ENCODE measurements at regions not wholly inside any gene's neighbourhood (a gene's known extent, or its start where the extent isn't known, plus 50 kb on each side); places are given as distances from the start of the nearest gene placed in this dataset.

DNA sequence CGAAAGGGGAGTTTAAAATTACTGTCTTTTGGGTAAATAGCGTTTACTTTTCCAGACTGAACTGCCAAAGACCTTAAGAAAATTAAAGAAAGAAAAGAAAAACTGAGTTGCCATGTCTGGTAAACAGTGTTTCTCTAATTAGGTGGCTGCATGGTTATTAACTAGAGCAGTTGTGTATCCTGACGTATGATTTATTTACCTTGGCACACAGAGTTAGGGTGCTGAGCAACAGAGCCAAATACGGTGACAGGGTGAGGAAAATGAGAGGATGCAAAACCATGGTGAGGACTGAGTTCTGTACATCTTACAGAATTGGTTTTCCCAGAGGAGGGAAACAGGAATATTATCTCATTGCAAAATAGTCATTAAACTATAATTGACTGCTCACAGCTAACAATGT, 546.4 kb upstream of the FZD8 start:
- Histone ChIP-seq H3K27me3 (no peaks in the 10 kb centered on the region), H3K36me3 (no peaks in the 10 kb centered on the region), H3K27ac (no peak overlapping the region), H3K9ac (ENCODE audit: low read depth in 2 of 2, low read length in 2 of 2) (no peak overlapping the region), H3K9me3 (no peaks in the 10 kb centered on the region), H3K4me1 (no peaks in the 10 kb centered on the region), H3K4me3 (no peak overlapping the region)
- TF ChIP-seq, protein P1, sequence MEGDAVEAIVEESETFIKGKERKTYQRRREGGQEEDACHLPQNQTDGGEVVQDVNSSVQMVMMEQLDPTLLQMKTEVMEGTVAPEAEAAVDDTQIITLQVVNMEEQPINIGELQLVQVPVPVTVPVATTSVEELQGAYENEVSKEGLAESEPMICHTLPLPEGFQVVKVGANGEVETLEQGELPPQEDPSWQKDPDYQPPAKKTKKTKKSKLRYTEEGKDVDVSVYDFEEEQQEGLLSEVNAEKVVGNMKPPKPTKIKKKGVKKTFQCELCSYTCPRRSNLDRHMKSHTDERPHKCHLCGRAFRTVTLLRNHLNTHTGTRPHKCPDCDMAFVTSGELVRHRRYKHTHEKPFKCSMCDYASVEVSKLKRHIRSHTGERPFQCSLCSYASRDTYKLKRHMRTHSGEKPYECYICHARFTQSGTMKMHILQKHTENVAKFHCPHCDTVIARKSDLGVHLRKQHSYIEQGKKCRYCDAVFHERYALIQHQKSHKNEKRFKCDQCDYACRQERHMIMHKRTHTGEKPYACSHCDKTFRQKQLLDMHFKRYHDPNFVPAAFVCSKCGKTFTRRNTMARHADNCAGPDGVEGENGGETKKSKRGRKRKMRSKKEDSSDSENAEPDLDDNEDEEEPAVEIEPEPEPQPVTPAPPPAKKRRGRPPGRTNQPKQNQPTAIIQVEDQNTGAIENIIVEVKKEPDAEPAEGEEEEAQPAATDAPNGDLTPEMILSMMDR (IDR thresholded peaks at IDR 0.05) = no peak
- no peak for DNase-seq
- intact Hi-C loops (cut with DNase I) = no loop called here

DNA sequence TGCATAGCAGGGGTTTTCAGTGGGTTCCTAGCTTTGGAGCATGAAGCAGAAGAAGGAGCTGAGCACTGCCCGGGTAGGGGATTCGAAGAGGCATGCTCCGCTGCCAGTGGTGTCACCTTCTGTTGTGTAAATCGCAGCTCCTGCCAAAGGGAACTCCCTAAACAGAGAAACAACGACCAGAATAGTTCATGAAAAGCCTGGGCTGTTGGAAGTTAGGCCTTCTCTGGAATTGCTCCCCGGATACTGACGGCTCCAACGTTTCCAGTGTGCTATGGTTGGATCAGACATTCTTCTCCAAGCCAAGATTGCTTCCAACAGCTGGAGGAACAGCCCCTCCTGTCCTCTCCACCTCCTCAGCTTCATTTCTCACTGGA, 546.0 kb upstream of the FZD8 start:
- H3K9ac ChIP-seq (ENCODE audit: low read depth in 2 of 2, low read length in 2 of 2) = no peak overlapping the region
- no peaks in the 10 kb centered on the region for H3K4me1 ChIP-seq
- TF ChIP-seq, protein P1 (IDR thresholded peaks at IDR 0.05) = no peak
- no peaks in the 10 kb centered on the region for H3K36me3 ChIP-seq
- no peaks in the 10 kb centered on the region for H3K27me3 ChIP-seq
- no peak overlapping the region for H3K4me3 ChIP-seq
- intact Hi-C loops (cut with DNase I) = no loop called here
- no peak for DNase-seq
- no peak overlapping the region for H3K27ac ChIP-seq
- no peaks in the 10 kb centered on the region for H3K9me3 ChIP-seq

DNA sequence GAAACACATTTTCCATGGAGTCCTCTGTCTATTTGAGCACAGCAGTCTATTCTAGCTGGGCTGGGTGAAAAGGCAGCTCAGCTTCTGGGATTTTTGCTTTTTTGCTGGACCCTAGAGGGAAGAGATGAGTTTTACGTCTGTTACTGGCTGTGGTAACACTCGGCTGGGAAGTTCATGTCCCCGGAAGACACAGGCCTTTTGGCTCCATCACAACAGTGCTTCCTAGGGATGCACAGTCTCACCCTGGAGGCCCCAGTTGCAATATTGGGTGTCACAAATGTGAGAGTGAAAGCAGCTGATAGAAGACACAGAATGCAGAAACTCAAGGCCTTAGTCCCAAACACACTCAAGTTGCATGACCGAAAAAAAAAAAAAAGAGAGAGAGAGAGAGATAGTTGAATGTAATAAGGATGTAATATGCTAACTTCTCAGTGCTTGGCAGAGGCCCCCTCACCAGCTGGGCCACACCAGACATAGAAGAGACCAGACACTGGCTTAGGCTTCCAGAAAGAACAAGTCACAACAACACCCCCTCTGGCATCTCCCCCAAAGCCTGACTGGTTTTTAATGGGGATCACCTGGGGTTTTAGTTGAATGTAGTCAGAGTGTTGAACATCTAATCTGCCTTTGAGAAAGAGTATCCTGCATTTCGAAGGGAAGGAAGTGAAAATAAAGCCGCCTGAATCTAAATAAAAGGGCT, 545.4 kb upstream of the FZD8 start:
- no peak for DNase-seq
- intact Hi-C loops (cut with DNase I) = no loop called here
- Histone ChIP-seq H3K4me1 (no peaks in the 10 kb centered on the region), H3K27ac (no peak overlapping the region), H3K36me3 (no peaks in the 10 kb centered on the region), H3K4me3 (no peak overlapping the region), H3K9me3 (no peaks in the 10 kb centered on the region), H3K9ac (ENCODE audit: low read depth in 2 of 2, low read length in 2 of 2) (no peak overlapping the region), H3K27me3 (no peaks in the 10 kb centered on the region)
- TF ChIP-seq, protein P1 (IDR thresholded peaks at IDR 0.05) = no peak

DNA sequence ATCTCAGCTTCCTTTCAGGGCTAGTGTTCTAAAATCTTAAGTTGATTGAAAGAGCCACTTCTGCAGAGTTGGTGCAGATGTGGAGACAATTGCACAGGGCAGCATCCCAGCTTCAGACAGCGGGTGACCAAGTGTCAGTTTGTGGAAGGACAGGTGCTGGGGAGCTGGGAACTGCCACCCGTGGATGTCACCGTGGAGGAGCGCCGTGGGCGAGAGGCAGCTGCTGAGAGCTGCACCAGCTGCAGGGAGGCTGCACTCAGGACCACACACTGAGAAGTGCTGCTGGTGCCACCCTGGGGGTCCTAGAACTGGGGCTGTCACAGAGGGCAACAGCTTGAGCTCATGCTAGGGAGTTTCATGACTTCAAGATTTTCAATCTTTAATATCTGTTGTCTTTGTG, 543.0 kb upstream of the FZD8 start:
- TF ChIP-seq, protein P1 (IDR thresholded peaks at IDR 0.05) = no peak
- H3K9ac ChIP-seq (ENCODE audit: low read depth in 2 of 2, low read length in 2 of 2) = no peak overlapping the region
- no peaks in the 10 kb centered on the region for H3K36me3 ChIP-seq
- no peak for DNase-seq
- H3K27ac ChIP-seq = no peak overlapping the region
- no peaks in the 10 kb centered on the region for H3K9me3 ChIP-seq
- intact Hi-C loops (cut with DNase I) = no loop called here
- H3K4me1 ChIP-seq = no peaks in the 10 kb centered on the region
- H3K27me3 ChIP-seq = no peaks in the 10 kb centered on the region
- H3K4me3 ChIP-seq = no peak overlapping the region

DNA sequence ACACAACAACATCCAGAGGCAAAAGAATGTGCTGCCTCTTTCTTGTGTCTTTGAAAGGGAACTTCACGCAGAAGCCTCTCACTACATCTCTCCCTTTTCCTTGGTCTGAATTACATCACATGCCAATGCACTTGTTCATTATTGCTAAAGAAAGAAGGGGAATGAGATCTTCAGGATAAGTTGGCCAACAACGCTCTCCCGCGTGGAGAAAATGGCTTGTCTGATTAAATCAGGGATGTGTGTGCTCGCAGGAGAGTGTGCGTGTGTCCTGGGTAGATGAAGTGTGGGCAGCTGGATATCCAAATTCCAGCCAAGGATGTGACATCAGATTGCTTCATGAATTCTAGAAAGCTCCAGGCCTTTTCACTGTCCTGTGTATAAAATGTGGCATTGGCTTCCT, 541.6 kb upstream of the FZD8 start:
- no peak for DNase-seq
- Histone ChIP-seq H3K27ac (no peak overlapping the region), H3K27me3 (no peaks in the 10 kb centered on the region), H3K9ac (ENCODE audit: low read depth in 2 of 2, low read length in 2 of 2) (no peak overlapping the region), H3K4me3 (no peak overlapping the region), H3K36me3 (no peaks in the 10 kb centered on the region), H3K9me3 (no peaks in the 10 kb centered on the region), H3K4me1 (no peaks in the 10 kb centered on the region)
- TF ChIP-seq, protein P1 (IDR thresholded peaks at IDR 0.05) = no peak
- intact Hi-C loops (cut with DNase I) = no loop called here
